ENCODE measurements at regions not wholly inside any gene's neighbourhood (a gene's known extent, or its start where the extent isn't known, plus 50 kb on each side); places are given as distances from the start of the nearest gene placed in this dataset.

DNA sequence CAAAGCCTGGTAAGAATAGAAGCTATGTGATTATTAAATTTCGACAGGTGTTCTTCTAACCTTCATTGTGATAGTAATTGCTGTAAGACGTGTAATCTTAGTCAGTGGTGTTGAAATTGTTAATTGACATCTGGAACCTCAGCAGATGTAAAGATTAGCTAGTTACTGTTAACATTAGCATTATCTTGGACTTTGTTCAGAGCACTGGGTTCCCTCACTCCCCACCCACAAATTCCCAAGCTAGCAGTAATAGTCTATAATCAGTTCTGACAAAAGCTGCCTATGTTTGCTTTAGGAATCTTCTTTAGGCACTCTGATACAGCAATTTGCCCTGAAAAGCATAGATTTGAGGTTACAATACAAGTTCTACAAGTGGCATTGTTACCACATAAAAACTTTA lies 233.7 kb downstream of the EN1 start:
- DNase-seq (ENCODE audit: low read depth) = no peak
- TF ChIP-seq, protein P1, sequence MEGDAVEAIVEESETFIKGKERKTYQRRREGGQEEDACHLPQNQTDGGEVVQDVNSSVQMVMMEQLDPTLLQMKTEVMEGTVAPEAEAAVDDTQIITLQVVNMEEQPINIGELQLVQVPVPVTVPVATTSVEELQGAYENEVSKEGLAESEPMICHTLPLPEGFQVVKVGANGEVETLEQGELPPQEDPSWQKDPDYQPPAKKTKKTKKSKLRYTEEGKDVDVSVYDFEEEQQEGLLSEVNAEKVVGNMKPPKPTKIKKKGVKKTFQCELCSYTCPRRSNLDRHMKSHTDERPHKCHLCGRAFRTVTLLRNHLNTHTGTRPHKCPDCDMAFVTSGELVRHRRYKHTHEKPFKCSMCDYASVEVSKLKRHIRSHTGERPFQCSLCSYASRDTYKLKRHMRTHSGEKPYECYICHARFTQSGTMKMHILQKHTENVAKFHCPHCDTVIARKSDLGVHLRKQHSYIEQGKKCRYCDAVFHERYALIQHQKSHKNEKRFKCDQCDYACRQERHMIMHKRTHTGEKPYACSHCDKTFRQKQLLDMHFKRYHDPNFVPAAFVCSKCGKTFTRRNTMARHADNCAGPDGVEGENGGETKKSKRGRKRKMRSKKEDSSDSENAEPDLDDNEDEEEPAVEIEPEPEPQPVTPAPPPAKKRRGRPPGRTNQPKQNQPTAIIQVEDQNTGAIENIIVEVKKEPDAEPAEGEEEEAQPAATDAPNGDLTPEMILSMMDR (IDR thresholded peaks at IDR 0.05; ENCODE audit: control insufficient read depth, insufficient read depth, low read depth, low read length, missing control alignments) = no peak

DNA sequence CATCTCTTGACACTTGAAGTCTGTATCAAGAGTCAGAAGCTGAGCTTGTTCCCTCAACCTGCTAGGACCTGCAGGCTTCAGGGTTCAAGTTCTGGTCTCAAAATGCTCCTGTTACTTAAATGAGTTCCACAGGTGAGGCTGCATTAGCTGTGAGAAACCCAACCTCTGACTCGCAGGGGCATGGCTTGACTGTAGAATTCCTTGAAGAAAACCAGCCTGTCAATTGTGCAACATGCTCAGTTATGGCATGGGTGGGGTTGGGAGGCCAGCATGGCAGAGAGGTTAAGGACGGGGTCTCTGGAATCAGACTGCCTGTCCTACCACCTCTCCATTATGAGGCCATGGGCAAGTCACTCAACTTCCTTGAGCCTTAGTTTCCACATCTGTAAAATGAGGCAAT lies 235.8 kb downstream of the EN1 start:
- TF ChIP-seq, protein P1 (IDR thresholded peaks at IDR 0.05; ENCODE audit: control insufficient read depth, insufficient read depth, low read depth, low read length, missing control alignments) = no peak
- no peak for DNase-seq (ENCODE audit: low read depth)

More for the DNA sequence above, 233.7 kb downstream of the EN1 start:
- no peak overlapping the region for H3K4me3 ChIP-seq (ENCODE audit: control insufficient read depth, low read depth, low read length)

DNA sequence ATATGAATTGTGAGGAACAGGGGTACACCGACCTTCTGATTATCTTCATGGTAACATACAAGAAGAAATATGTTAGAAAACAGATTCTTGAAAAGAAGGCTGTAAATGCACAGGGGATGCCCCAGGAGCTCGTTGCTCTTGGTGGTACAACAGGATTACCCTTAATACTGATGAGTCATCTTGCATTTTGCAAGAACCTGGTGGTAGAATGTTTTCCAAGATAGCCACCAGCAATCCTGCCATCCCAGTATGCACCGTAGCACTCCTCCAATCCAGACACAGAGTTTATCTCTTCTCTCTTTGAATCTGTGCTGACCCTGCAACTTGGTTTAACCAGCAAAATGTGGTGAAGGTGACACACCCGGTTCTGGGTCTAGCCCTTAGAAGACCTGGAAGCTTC lies 238.3 kb downstream of the EN1 start:
- DNase-seq (ENCODE audit: low read depth) = no peak
- no peak overlapping the region for H3K4me3 ChIP-seq (ENCODE audit: control insufficient read depth, low read depth, low read length)
- TF ChIP-seq, protein P1 (IDR thresholded peaks at IDR 0.05; ENCODE audit: control insufficient read depth, insufficient read depth, low read depth, low read length, missing control alignments) = no peak

More for the DNA sequence above, 235.8 kb downstream of the EN1 start:
- H3K4me3 ChIP-seq (ENCODE audit: control insufficient read depth, low read depth, low read length) = no peak overlapping the region

DNA sequence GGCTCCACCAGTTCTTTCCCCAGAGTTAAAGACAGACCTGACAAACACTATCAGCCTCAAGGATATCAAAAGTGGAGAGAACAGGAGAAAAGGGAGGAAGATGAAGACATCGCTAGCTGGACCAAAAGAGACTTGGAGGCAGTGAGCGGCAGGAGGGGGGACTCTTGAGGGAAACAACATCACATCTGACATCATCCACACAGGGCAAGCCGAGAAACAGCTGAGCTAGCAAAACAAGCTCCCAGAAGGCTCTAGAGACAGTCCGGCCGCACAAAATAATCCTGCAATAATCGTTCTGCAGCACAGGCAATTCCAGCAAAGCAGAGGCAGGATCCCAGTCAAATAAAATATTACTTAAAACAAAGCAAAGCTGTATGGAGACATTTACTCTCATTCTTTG lies 239.8 kb downstream of the EN1 start:
- DNase-seq (ENCODE audit: low read depth) = no peak
- H3K4me3 ChIP-seq (ENCODE audit: control insufficient read depth, low read depth, low read length) = no peak overlapping the region
- TF ChIP-seq, protein P1 (IDR thresholded peaks at IDR 0.05; ENCODE audit: control insufficient read depth, insufficient read depth, low read depth, low read length, missing control alignments) = no peak

DNA sequence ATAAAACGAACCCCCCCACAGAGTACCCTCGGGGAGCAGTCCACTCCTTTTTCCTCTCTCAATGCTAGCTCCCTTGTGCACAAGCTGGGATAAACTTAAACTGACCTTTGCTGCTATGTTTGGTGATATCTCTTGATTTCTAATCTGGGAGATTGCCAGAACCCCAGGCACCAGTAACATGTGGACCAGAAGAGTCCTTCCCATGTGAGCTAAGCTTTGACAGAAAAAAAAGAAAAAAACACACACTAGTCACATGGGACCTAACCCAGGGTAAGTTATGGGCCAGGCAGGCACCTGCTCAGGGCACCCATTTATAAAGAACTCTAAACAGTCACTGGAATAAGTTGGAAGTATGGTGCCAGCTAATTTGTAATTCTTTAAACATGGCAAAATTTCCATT lies 242.6 kb downstream of the EN1 start:
- TF ChIP-seq, protein P1 (IDR thresholded peaks at IDR 0.05; ENCODE audit: control insufficient read depth, insufficient read depth, low read depth, low read length, missing control alignments) = no peak
- no peak overlapping the region for H3K4me3 ChIP-seq (ENCODE audit: control insufficient read depth, low read depth, low read length)
- DNase-seq (ENCODE audit: low read depth) = no peak

DNA sequence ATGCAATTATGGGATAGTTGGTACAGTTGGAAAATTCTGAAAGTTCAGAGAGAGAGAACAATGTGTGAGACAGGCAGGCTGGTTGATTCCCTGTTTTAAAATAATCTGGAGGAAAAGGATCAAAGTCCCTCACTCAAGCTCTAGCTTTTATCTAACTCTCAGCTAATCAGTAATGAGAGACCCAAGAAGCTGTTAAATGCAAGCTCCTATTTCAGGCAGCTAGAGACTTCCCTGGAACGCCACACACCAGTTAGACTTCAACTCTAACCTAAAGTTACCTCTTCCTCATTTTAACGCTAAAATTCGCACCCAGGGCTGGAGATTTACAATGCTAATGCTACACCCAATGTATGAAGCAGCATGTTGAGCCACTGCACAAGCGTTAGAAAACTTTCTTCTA lies 243.1 kb downstream of the EN1 start:
- H3K4me3 ChIP-seq (ENCODE audit: control insufficient read depth, low read depth, low read length) = no peak overlapping the region
- TF ChIP-seq, protein P1 (IDR thresholded peaks at IDR 0.05; ENCODE audit: control insufficient read depth, insufficient read depth, low read depth, low read length, missing control alignments) = no peak
- DNase-seq (ENCODE audit: low read depth) = no peak

DNA sequence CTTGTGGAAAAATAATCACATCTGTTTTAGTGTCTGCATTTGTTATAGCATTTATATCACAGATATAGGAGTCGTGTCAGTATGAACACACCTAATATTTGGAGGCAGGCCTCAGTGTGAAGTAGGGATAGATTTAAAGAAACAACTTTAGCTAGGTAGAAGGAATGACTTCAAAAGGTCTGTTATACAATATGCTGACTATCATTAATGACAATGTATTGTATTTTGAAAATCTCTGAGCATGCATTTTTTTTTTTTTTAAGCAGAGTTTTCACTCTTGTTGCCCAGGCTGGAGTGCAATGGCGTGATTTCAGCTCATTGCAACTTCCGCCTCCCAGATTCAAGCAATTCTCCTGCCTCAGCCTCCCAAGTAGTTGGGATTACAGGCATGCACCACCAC lies 248.3 kb downstream of the EN1 start:
- DNase-seq (ENCODE audit: low read depth) = no peak
- no peak overlapping the region for H3K4me3 ChIP-seq (ENCODE audit: control insufficient read depth, low read depth, low read length)
- TF ChIP-seq, protein P1 (IDR thresholded peaks at IDR 0.05; ENCODE audit: control insufficient read depth, insufficient read depth, low read depth, low read length, missing control alignments) = no peak

All from AG09309 (cell line).